ENCODE measurements at regions not wholly inside any gene's neighbourhood (a gene's known extent, or its start where the extent isn't known, plus 50 kb on each side); places are given as distances from the start of the nearest gene placed in this dataset.

GRCh38 chr6:743320-744096 lies 50.6 kb upstream of the EXOC2 start:
- TF ChIP-seq FOXP2 (optimal IDR thresholded peaks at IDR 0.05; ENCODE audit: borderline replicate concordance, extremely low read depth, extremely low read length, insufficient read depth) (no peak), SIN3A (IDR thresholded peaks at IDR 0.05; ENCODE audit: borderline replicate concordance, insufficient read depth, low read length) (no peak), REST (IDR thresholded peaks at IDR 0.05; ENCODE audit: insufficient read depth in 1 of 2, low read depth in 2 of 2, low read length in 2 of 2) (no peak)
